GM21515 (cell line): ENCODE measurements at regions not wholly inside any gene's neighbourhood (a gene's known extent, or its start where the extent isn't known, plus 50 kb on each side); places are given as distances from the start of the nearest gene placed in this dataset.

ENCODE experiments used
- ATAC-seq: cut with Tn5 transposase; IDR thresholded peaks from one replicate; pipeline ENCODE4 v1.9.1; 2021; ENCODE audit not compliant: unreplicated experiment

GRCh38 chr13:62357887-62358645 is 942.4 kb upstream of the PCDH20 start:
- ATAC-seq = peak; percentile 87

DNA sequence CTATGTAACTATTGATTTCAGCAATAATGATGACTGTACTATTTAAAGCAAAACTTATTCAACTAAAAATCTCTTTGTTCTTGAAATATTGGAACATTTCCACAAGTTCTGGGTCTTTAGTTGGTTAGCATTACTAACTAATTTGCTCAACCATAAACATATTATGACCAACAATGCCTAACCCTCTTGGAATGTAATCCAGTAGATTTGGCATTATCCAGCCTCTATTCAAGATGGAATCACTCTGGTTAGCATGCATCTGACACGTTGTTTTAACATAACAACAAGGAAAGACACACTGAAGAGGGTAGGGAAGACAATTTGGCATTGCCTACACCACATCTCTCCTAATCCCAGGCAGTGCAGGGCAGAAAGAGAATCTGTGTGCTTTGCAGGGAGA is 941.3 kb upstream of the PCDH20 start:
- ATAC-seq = no peak

- ATAC-seq = no peak
These were observed 921.6 kb upstream of the PCDH20 start for GRCh38 chr13:62337109-62337880.

- ATAC-seq = no peak
These were observed 920.9 kb upstream of the PCDH20 start for GRCh38 chr13:62336507-62336906.

GRCh38 chr13:62333466-62333865 is 917.8 kb upstream of the PCDH20 start:
- no peak for ATAC-seq

- ATAC-seq = no peak
These were observed 915.7 kb upstream of the PCDH20 start for GRCh38 chr13:62331384-62331783.

DNA sequence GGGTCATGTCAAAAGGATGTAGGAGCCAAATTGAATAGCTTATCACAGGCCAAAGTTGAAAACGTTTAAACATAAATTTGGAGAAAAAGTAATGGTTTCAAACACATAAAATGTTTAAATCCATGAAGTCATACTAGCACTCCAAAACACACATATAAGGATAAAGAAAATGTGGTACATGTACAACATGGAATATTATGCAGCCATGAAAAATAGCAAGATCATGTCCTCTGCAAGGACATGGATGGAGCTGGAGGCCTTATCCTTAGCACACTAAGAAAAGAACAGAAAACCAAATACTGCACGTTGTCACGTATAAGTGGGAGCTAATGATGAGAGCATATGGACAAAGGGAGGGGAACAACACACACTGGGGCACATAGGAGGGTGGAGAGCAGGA is 911.7 kb upstream of the PCDH20 start:
- ATAC-seq = no peak

DNA sequence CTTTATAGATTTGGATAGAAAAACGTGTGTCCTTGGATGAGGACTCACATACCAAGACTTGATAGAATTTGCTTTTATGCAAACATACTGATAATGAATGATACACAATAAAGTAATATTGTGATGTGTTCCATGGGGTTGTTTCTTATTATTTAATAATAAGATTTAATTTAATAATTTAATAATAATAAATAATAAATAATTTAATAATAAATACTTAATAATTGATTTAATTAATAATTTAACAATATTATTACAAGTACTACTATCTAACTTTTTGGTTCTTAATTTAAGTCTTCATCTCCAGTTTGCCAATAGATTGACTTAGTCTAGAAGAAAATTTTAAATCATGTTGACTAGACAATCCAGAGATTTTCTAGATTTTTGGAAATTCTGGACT is 909.2 kb upstream of the PCDH20 start:
- no peak for ATAC-seq

DNA sequence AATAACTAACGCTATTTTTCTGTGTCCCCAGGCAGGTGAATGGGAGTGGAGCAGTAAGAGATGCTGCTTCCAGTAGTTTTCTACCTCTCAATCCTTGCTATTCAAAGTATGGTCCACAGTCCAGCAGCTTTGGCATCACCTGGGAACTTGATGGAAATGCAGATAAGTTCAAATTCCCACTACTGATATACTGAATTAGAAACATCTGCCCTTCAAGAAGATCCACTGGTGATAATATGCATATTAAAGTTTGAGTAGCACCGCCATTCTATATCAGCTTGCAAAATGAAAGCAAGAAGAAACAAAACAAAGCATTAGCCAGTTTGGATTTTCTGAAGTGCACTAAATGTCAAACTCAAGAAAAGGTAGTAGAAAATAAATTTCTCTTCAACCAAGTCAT is 906.2 kb upstream of the PCDH20 start:
- no peak for ATAC-seq

- no peak for ATAC-seq
These were observed 905.5 kb upstream of the PCDH20 start for GRCh38 chr13:62321139-62321538.

DNA sequence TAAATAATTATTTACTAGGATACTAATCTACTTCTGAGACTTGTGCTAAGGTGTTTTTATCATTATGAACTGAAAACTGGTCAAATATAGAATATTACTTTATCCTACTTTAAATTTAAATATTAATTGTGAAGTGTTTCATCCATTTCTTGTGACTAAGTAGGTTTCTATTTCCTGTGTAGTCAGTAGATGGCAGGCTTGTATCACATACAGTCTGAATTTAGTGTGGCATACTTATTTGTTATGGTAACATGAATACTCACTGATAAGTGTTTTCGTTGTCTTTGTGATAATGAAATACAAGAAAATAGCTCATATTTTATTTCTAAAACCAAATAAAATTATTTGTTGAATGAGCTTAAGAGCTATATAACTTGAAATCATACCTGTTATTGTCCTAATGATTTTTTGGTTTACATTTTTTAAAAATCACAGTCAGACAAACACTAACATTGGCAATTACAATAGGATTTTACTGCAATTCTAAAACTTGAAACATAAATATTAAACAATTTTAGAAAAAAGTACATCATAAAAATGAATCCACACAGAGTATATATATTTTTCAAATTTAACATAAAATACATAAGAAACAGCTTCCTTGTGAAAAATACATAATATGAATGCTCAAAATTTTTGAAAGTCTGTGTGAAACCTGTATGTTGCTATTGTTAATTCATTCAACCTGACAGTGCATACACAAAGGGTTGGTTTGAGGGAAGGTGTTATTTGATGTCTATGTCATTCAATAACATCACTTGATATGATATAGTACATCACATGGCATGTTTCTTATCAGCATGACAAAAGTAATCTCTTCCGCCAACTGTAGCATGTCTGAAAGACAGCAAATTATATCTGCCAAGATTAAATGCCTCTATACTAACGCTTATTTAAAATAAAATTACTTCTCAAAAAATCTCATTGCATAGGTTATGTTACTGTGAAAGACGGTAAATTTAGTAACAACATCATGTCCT is 904.8 kb upstream of the PCDH20 start:
- ATAC-seq = no peak

- ATAC-seq = no peak
These were observed 894.3 kb upstream of the PCDH20 start for GRCh38 chr13:62309904-62310303.

DNA sequence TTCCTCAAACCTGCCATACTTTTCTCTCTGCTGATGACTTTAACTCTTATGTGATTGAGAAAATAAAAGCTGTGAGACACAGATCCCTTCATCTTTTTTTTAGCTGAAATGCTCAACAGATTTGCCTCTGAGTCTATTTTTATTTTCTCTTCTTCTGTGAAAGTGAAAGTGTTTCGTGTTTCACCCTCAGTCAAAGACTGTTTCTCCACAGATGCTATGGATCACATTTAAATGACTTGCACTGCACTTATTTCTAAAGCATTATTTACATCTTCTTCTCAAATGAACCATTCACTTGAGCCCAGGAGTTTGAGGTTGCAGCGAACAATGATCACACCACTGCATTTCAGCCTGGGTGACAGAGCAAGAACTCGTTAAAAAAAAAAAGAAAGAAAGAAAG is 890.1 kb upstream of the PCDH20 start:
- peak; percentile 90 for ATAC-seq

DNA sequence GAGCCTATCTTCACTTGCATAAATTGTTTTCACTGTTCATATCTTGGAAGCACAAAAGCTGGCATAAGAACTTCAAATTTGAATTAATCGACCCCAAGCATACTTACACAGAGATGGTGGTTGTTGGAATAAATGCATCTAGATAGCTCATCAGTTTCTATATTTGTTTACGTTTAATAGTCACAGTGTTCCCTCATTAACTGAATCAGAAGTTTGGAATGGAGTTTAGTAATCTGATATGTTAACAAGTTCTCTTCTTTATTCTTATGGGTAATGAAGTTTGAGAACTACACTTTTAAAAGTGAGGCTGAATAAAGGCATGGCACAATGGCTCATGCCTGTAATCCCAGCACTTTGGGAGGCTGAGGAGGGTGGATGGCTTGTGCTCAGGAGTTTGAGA is 886.7 kb upstream of the PCDH20 start:
- no peak for ATAC-seq

GRCh38 chr13:62299988-62300387 is 884.3 kb upstream of the PCDH20 start:
- ATAC-seq = no peak

DNA sequence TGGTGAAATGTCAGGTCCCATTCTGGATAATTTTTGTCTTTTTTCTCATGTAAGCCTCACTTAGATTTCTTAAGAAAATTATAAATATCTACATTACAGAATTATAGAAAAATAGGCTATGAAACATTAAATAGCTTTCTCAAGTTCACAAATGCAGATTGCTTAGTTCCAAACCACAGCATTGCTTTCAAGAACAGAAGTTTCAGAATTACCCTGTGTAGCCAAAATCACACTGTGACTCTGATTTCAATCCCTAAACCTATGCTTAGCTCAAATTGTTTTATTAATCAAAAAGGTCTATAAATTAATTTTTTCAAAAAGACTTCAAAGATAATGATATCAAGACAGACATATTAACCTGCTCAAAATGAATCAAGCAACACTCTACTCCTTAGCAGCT is 881.2 kb upstream of the PCDH20 start:
- ATAC-seq = no peak

- no peak for ATAC-seq
These were observed 878.6 kb upstream of the PCDH20 start for GRCh38 chr13:62294244-62294643.

DNA sequence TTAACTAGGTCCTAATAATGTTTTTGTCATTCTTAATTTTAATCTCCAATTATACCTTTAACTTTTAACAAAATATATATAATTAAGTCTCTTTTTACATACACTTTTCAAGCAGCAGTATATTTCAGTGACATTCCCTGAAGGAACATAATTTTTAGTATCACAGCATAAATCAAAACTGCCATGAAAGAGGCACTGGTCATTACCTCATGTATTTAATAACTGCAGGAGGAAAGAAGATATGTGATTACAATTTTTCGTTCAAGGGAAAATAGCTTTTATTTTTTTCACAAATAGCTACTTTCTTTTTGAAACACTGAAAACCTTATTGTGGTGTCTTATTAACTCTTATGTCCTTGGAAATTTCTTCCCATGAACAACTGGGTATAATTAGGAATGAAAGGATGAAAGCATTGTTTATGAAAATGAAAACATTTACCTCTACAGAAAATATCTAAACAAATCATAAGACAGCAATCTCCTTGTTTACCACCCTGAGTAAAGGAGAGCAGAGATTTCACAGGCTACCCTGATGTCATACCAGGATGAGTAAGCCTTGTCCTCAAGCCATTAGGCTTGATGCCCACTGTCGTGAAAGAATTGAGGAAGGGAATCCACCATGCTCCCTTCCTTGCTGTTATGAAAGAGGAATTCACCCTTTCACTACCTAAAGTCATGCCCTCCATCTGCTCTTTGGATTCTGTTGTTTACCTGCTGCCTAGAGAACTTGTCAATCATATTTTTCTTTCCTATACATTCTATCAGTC is 877.2 kb upstream of the PCDH20 start:
- ATAC-seq = no peak

DNA sequence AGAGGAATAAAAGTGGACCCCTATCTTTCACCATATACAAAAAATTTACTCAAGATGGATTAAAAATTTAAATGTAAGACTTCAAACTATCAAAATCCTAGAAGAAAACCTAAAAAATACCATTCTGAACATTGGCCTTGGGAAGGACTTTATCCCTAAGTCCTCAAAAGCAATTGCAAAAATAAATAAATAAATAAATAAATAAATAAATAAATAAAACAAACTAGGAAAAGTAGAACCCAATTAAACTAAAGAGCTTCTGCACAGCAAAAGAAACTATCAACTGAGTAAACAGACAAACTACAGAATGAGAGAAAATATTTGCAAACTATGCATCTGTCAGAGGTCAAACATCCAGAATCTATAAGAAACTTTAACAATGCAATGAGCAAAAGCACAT is 874.9 kb upstream of the PCDH20 start:
- no peak for ATAC-seq

DNA sequence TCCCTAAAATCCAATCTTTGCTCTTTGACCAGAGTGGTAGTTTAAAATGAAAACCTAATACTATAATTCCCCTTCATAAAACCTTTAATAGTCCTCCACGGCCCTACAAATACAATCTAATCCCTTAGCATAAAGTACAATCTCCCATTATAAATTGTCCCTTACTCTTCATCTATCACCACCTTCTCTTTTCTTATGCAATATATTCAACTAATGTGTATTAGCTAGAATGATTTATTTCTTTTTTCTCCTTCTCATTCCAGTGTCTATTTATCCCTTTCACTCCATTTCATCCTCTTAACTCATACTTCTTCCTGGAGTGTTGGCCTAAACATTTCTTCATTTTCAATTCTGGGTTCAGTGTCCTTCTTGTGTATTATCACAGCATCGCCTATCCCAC is 872.1 kb upstream of the PCDH20 start:
- no peak for ATAC-seq

- ATAC-seq = peak; percentile 80
These were observed 864.9 kb upstream of the PCDH20 start for GRCh38 chr13:62280590-62280989.
